ENCODE measurements at regions not wholly inside any gene's neighbourhood (a gene's known extent, or its start where the extent isn't known, plus 50 kb on each side); places are given as distances from the start of the nearest gene placed in this dataset.
"Not testable (repeated sequence)": the region's sequence is repeated elsewhere in the genome, so short reads cannot be mapped to it uniquely, and the experiment has no call there.

GRCh38 chr2:167721593-167721992 lies 525.8 kb downstream of the STK39 start:
- DNase-seq (ENCODE audit: extremely low read depth, low read depth) = no peak
- TF ChIP-seq, protein P1, sequence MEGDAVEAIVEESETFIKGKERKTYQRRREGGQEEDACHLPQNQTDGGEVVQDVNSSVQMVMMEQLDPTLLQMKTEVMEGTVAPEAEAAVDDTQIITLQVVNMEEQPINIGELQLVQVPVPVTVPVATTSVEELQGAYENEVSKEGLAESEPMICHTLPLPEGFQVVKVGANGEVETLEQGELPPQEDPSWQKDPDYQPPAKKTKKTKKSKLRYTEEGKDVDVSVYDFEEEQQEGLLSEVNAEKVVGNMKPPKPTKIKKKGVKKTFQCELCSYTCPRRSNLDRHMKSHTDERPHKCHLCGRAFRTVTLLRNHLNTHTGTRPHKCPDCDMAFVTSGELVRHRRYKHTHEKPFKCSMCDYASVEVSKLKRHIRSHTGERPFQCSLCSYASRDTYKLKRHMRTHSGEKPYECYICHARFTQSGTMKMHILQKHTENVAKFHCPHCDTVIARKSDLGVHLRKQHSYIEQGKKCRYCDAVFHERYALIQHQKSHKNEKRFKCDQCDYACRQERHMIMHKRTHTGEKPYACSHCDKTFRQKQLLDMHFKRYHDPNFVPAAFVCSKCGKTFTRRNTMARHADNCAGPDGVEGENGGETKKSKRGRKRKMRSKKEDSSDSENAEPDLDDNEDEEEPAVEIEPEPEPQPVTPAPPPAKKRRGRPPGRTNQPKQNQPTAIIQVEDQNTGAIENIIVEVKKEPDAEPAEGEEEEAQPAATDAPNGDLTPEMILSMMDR (IDR thresholded peaks at IDR 0.05; ENCODE audit: low read depth, low read length, missing control alignments) = no peak
- H3K4me3 ChIP-seq (replicated peaks; ENCODE audit: low read depth, low read length) = no peak overlapping the region

DNA sequence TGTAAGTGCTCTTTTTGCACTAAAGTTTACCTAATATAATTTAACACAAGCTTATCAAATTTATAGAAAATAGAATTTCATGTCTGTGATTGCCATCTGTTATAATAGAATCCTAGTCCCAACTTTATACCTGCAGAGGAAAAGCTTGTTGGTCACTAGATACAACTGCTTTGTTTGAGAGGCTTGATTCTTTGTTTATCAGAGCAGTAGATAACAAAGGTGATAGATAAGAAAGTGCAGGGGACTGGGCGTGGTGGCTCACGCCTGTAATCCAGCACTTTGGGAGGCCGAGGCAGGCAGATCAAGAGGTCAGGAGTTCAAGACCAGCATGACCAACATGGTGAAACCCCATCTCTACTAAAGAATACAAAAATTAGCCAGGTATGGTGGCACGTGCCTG lies 528.0 kb downstream of the STK39 start:
- DNase-seq (ENCODE audit: extremely low read depth, low read depth) = no peak
- TF ChIP-seq, protein P1 (IDR thresholded peaks at IDR 0.05; ENCODE audit: low read depth, low read length, missing control alignments) = no peak
- H3K4me3 ChIP-seq (replicated peaks; ENCODE audit: low read depth, low read length) = no peak overlapping the region

DNA sequence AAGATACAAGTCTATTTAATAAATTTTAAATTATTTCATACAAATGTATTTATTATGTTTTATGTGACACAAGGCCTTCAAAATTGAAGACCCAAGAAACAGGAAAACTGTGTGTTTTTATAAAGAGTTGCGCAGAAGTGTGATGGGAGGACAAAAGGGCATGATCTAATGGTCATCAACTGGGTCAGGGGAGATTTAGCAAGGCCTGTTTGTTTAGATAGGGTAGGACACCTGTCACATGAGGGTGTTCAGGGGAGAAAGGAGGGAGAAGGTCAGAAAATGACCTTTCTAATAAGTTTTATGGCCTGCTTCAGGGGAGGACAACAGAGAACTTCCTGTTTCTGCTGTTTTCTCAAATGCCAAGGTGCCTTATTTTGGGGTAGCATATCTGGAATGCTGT lies 528.8 kb downstream of the STK39 start:
- no peak for DNase-seq (ENCODE audit: extremely low read depth, low read depth)
- TF ChIP-seq, protein P1 (IDR thresholded peaks at IDR 0.05; ENCODE audit: low read depth, low read length, missing control alignments) = no peak
- H3K4me3 ChIP-seq (replicated peaks; ENCODE audit: low read depth, low read length) = no peak overlapping the region

DNA sequence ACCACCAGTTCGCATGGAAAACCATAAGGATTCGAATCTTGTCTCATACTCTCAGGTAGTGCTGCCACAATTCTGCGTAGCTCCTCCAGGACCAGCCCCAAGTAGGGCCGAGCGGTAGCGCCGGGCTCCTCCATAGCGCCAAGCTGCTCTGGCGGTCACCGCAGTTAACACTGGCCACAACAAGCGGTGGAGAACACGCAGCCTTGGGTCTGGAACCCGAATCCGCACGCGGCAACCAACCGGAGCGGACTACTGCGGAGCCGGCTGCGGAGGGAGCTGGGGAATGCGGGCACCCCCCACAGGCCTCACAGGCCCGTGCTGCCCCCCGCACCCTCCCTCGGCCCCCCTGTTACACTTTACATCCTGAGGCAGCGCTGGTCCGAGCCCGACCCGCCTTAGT lies 531.5 kb downstream of the STK39 start:
- TF ChIP-seq, protein P1 (IDR thresholded peaks at IDR 0.05; ENCODE audit: low read depth, low read length, missing control alignments) = no peak
- no peak for DNase-seq (ENCODE audit: extremely low read depth, low read depth)

DNA sequence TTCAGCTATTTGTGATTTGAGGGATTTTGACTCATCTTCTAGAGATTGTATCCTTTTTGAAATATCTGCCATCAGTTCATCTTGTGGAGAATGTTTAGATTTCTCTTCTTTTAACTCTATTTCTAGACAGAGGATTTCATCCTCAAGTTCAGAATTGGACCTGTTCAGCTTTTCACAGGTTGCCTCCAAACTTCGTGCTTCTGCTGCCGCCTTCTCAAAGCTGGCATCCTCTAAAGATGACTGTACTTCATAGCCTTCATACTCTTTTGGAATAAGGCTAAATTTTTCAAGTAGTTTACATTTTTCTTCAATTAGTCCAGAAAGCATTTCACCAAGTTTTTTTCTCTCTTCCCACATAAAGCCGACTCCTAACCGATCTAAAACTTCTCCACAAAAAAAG lies 531.9 kb downstream of the STK39 start:
- H3K4me3 ChIP-seq (replicated peaks; ENCODE audit: low read depth, low read length); DNase-seq (ENCODE audit: extremely low read depth, low read depth): not testable (repeated sequence)

More for the DNA sequence above, 531.5 kb downstream of the STK39 start:
- H3K4me3 ChIP-seq (replicated peaks; ENCODE audit: low read depth, low read length) = no peak overlapping the region

DNA sequence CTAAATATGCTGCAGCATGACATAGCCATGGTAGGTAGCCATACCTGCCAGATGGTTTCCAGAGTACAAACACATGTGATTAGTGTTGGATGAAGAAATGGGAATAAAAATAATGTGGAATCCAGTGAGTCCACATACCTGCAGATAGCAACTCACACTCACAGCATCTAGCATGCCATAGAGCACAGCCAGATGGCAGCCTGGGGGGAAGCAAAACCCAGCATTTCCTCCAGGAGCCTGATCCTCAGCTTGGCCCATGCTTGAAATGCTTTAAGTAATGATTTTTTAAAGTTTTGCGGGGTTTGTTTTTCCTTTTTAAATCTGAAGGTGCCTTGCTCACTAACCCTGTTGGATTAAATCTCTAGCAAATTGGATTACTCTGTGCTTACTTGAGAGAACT lies 535.1 kb downstream of the STK39 start:
- no peak overlapping the region for H3K4me3 ChIP-seq (replicated peaks; ENCODE audit: low read depth, low read length)
- no peak for DNase-seq (ENCODE audit: extremely low read depth, low read depth)
- TF ChIP-seq, protein P1 (IDR thresholded peaks at IDR 0.05; ENCODE audit: low read depth, low read length, missing control alignments) = no peak

- H3K4me3 ChIP-seq (replicated peaks; ENCODE audit: low read depth, low read length) = no peak overlapping the region
- DNase-seq (ENCODE audit: extremely low read depth, low read depth) = no peak
- TF ChIP-seq, protein P1 (IDR thresholded peaks at IDR 0.05; ENCODE audit: low read depth, low read length, missing control alignments) = no peak
These were observed 538.4 kb downstream of the STK39 start for GRCh38 chr2:167708998-167709397.
